ENCODE measurements at regions not wholly inside any gene's neighbourhood (a gene's known extent, or its start where the extent isn't known, plus 50 kb on each side); places are given as distances from the start of the nearest gene placed in this dataset.

DNA sequence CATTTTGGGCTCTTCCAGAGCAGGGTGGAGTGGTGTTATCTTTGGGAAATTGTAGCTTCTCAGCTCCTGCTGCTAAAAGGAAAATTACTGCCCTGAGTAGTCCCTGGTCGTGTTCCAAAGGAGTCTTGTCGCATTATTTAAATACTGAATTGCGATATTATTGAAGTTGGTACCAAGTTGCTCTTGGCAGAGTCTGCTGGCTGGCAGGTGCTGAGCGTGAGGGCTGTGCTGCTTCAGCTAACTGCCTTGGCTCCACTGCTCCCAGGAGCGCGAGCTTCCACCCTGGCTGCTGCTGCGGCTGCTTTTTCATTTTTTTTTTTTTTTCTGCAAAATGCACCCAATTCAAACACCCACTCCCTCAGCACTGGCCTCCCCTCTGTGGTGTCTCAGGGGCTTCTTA, 289.8 kb downstream of the MAF start:
- Histone ChIP-seq H3K27ac (ENCODE audit: low read depth, low read length) (no peak overlapping the region), H2BK5ac (ENCODE audit: low read depth, low read length) (peak overlapping the region; percentile 17; the same call in 1 of the 2 replicates), H2BK120ac (replicated peaks; ENCODE audit: low read depth, low read length) (no peak overlapping the region), H3K4me3 (ENCODE audit: extremely low read depth in 1 of 4, insufficient read depth in 2 of 4, low read depth in 3 of 4, low read length in 4 of 4) (no peak overlapping the region), H3K4ac (replicated peaks; ENCODE audit: insufficient read length, low read depth, low read length) (no peak overlapping the region), H3K79me1 (ENCODE audit: low read depth, low read length) (no peaks in the 10 kb centered on the region), H3K9me3 (ENCODE audit: insufficient read depth in 2 of 2, low read depth in 1 of 2, low read length in 1 of 2) (no peaks in the 10 kb centered on the region), H2AK5ac (ENCODE audit: low read depth, low read length) (no peak overlapping the region), H3K14ac (ENCODE audit: insufficient read length) (no peak overlapping the region), H4K5ac (ENCODE audit: insufficient read length, low read depth, low read length) (no peak overlapping the region), H3K4me2 (ENCODE audit: insufficient read depth in 1 of 2, low read depth in 2 of 2, low read length in 2 of 2) (no peak overlapping the region), H3K36me3 (ENCODE audit: control insufficient read depth in 2 of 4, insufficient read depth in 4 of 4, low read length in 3 of 4) (no peaks in the 10 kb centered on the region), H3K79me2 (ENCODE audit: control insufficient read depth in 1 of 2, insufficient read depth in 2 of 2, low read length in 2 of 2) (no peaks in the 10 kb centered on the region), H2BK15ac (ENCODE audit: low read length) (no peak overlapping the region), H3K23ac (ENCODE audit: insufficient read length) (no peak overlapping the region), H2AFZ (ENCODE audit: low read length) (peak overlapping the region; percentile 61), H3K18ac (ENCODE audit: extremely low read depth, low read length) (no peak overlapping the region; the same call in 1 of the 2 replicates), H4K8ac (ENCODE audit: extremely low read depth, insufficient read depth, low read length) (no peak overlapping the region), H3K23me2 (ENCODE audit: low read depth, low read length) (no peaks in the 10 kb centered on the region), H3K27me3 (replicated peaks in 1 of 4; ENCODE audit: control insufficient read depth in 3 of 4, extremely low read depth in 1 of 4, insufficient read depth in 3 of 4, low read length in 3 of 4) (no peaks in the 10 kb centered on the region), H4K20me1 (replicated peaks in 1 of 2; ENCODE audit: control insufficient read depth in 1 of 2, insufficient read depth in 2 of 2, low read length in 2 of 2) (no peaks in the 10 kb centered on the region), H2BK20ac (ENCODE audit: low read length) (peak overlapping the region; percentile 32; the same call in 1 of the 2 replicates), H4K91ac (replicated peaks; ENCODE audit: insufficient read length, low read length) (no peak overlapping the region), H2BK12ac (ENCODE audit: low read depth, low read length) (peak overlapping the region; percentile 46; the same call in 1 of the 2 replicates), H3K4me1 (replicated peaks in 1 of 4; ENCODE audit: control insufficient read depth in 3 of 4, insufficient read depth in 4 of 4, low read length in 3 of 4) (peaks cover 0 to 9% (median 1%) of the 10 kb centered on the region in 4 experiments; a peak in 3 of 7 replicates), H3K9ac (replicated peaks in 1 of 4; ENCODE audit: extremely low read depth in 1 of 4, low read depth in 3 of 4, low read length in 3 of 4) (no peak overlapping the region), H3K56ac (replicated peaks; ENCODE audit: insufficient read length, low read depth, low read length) (no peak overlapping the region)
- DNase-seq (ENCODE audit: low read depth in 1 of 2, low spot score in 2 of 2) (no peak), FAIRE-seq (no peak)
- ChIA-PET POLR2A (ENCODE audit: partially characterized antibody) (no interaction called here), CTCF (ENCODE audit: partially characterized antibody) (interaction anchor here (0.7 to 1.9 kb wide), 5 partner anchors 9 to 395 kb away, joined by 3 to 10 read pairs (median 4); no protein-coding TSS in a partner anchor)
- WGBS, 2 experiments (ENCODE audit: extremely low coverage in 1 of 2, insufficient coverage in 1 of 2, insufficient read length in 1 of 2, insufficient replicate concordance in 2 of 2, low coverage in 1 of 2, low lambda C conversion rate in 2 of 2, missing lambda C conversion rate in 1 of 2): 88% methylated on average over 7 of the region's 7 CpGs; no CpG with 5 or more reads in 1 of the 2 experiments
- TF ChIP-seq SIN3A (conservative IDR thresholded peaks at IDR 0.05 in 1 of 2, IDR thresholded peaks at IDR 0.05 in 1 of 2; ENCODE audit: low read depth in 1 of 2, low read length in 2 of 2) (no peak), TCF12 (IDR thresholded peaks at IDR 0.05; ENCODE audit: low read depth, low read length) (no peak), RNF2 (IDR thresholded peaks at IDR 0.05; ENCODE audit: borderline replicate concordance, low read depth, low read length, missing control alignments, poor library complexity, severe bottlenecking) (no peak), TBP (IDR thresholded peaks at IDR 0.05; ENCODE audit: low read depth, low read length) (no peak), CHD2 (IDR thresholded peaks at IDR 0.05; ENCODE audit: low read length) (no peak), CEBPB (IDR thresholded peaks at IDR 0.05; ENCODE audit: low read depth, low read length) (no peak), KDM1A (IDR thresholded peaks at IDR 0.05; ENCODE audit: borderline replicate concordance, low read length) (no peak), RBBP5 (IDR thresholded peaks at IDR 0.05; ENCODE audit: borderline replicate concordance, low read depth, low read length) (no peak)
- TF ChIP-seq, protein P1, sequence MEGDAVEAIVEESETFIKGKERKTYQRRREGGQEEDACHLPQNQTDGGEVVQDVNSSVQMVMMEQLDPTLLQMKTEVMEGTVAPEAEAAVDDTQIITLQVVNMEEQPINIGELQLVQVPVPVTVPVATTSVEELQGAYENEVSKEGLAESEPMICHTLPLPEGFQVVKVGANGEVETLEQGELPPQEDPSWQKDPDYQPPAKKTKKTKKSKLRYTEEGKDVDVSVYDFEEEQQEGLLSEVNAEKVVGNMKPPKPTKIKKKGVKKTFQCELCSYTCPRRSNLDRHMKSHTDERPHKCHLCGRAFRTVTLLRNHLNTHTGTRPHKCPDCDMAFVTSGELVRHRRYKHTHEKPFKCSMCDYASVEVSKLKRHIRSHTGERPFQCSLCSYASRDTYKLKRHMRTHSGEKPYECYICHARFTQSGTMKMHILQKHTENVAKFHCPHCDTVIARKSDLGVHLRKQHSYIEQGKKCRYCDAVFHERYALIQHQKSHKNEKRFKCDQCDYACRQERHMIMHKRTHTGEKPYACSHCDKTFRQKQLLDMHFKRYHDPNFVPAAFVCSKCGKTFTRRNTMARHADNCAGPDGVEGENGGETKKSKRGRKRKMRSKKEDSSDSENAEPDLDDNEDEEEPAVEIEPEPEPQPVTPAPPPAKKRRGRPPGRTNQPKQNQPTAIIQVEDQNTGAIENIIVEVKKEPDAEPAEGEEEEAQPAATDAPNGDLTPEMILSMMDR (IDR thresholded peaks at IDR 0.05; ENCODE audit: control extremely low read depth in 1 of 3, insufficient read depth in 1 of 3, low read depth in 1 of 3, low read length in 3 of 3): no peak

All from H1 (cell line).